GM21515 (cell line): ENCODE measurements at regions not wholly inside any gene's neighbourhood (a gene's known extent, or its start where the extent isn't known, plus 50 kb on each side); places are given as distances from the start of the nearest gene placed in this dataset.
A peak's percentile ranks its signal among the peaks of the same experiment; 100 is the strongest.

ENCODE experiments used
- ATAC-seq: cut with Tn5 transposase; IDR thresholded peaks from one replicate; pipeline ENCODE4 v1.9.1; 2021; ENCODE audit not compliant: unreplicated experiment

GRCh38 chr6:169843110-169843509, 91.7 kb downstream of the ERMARD start:
- ATAC-seq, result no peak

- no peak for ATAC-seq
Measured at GRCh38 chr6:169841907-169842606, 90.6 kb downstream of the ERMARD start.

GRCh38 chr6:169841251-169841650, 89.8 kb downstream of the ERMARD start:
- no peak for ATAC-seq

- no peak for ATAC-seq
Measured at GRCh38 chr6:169839898-169840631, 88.6 kb downstream of the ERMARD start.

- ATAC-seq, result no peak
Measured at GRCh38 chr6:169839493-169839892, 88.1 kb downstream of the ERMARD start.

GRCh38 chr6:169839029-169839481, 87.6 kb downstream of the ERMARD start:
- no peak for ATAC-seq

- no peak for ATAC-seq
Measured at GRCh38 chr6:169838346-169839028, 87.1 kb downstream of the ERMARD start.

- ATAC-seq, result no peak
Measured at GRCh38 chr6:169837529-169838250, 86.3 kb downstream of the ERMARD start.

- ATAC-seq, result no peak
Measured at GRCh38 chr6:169833258-169833794, 81.9 kb downstream of the ERMARD start.

GRCh38 chr6:169832247-169832948, 81.0 kb downstream of the ERMARD start:
- ATAC-seq, result no peak

- ATAC-seq, result peak; percentile 85
Measured at GRCh38 chr6:169831450-169832246, 80.2 kb downstream of the ERMARD start.
